Adipocyte (in vitro differentiated cells): ENCODE measurements at regions not wholly inside any gene's neighbourhood (a gene's known extent, or its start where the extent isn't known, plus 50 kb on each side); places are given as distances from the start of the nearest gene placed in this dataset.
"Not testable (repeated sequence)": the region's sequence is repeated elsewhere in the genome, so short reads cannot be mapped to it uniquely, and the experiment has no call there.

Source experiments
- DNase-seq: peaks from one replicate; pipeline ENCODE4 v3.0.0-alpha.2; 2015; ENCODE audit warnings: low read depth
- H3K27me3 ChIP-seq: replicated peaks from 2 replicates; pipeline ENCODE4 v1.7.0; 2013; ENCODE audit warnings: mild to moderate bottlenecking, low read length, moderate library complexity; ENCODE audit not compliant: control insufficient read depth, insufficient read depth
- H3K36me3 ChIP-seq: 2 replicates; pipeline ENCODE4 v1.7.0; 2013; ENCODE audit warnings: low read length, mild to moderate bottlenecking, moderate library complexity; ENCODE audit not compliant: control insufficient read depth, insufficient read depth, severe bottlenecking
- H3K4me1 ChIP-seq: 2 replicates; pipeline ENCODE4 v1.7.0; 2013; ENCODE audit warnings: mild to moderate bottlenecking, low read length, moderate library complexity; ENCODE audit not compliant: control insufficient read depth, insufficient read depth
- H3K4me3 ChIP-seq: 2 replicates; pipeline ENCODE4 v1.7.0; 2013; ENCODE audit warnings: mild to moderate bottlenecking, low read length, moderate library complexity
- H3K9ac ChIP-seq: 2 replicates; pipeline ENCODE4 v1.7.0; 2013; ENCODE audit warnings: mild to moderate bottlenecking, low read length, moderate library complexity
- H3K9me3 ChIP-seq: 2 replicates; pipeline ENCODE4 v1.7.0; 2013; ENCODE audit warnings: mild to moderate bottlenecking, low read length, moderate library complexity; ENCODE audit not compliant: control insufficient read depth

DNA sequence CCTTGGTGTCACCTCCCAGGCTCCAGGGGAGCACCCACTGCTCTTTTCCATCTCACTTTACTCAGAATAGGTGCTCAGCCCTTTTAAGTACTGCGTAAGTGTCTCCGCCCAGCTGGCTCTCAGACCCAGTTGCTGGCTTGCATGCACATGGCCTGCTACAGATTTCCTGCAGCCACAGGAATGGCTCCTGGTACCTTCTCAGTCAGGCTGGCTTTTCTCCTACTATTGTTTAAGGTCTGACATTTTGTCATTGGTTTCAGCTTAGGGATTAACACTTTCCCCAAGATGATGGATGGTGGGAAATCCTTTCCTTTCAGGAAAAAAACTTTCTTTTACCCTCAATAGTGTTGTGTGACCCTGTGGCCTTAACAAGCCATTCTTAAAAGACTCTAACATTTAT is 1652.3 kb upstream of the WWC1 start:
- no peak for DNase-seq
- Histone ChIP-seq H3K9ac (no peak overlapping the region), H3K27me3 (no peaks in the 10 kb centered on the region), H3K9me3 (no peaks in the 10 kb centered on the region), H3K4me1 (no peaks in the 10 kb centered on the region), H3K4me3 (no peak overlapping the region), H3K36me3 (no peaks in the 10 kb centered on the region)

DNA sequence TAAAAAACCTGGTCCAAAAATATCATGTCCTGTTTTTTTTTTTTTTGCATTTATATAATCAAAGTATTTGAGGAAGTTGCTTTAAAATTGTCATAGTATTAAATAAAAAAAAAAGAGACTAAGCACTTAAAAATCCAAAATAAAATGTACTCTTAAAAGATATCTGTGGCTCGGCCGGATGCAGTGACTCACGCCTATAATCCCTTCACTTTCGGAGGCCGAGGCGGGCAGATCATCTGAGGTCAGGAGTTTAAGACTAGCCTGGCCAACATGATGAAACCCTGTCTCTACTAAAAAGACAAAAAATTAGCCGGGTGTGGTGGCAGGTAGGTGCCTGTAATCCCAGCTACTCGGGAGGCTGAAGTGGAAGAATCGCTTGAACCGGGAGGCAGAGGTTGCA is 1651.3 kb upstream of the WWC1 start:
- not testable (repeated sequence) for DNase-seq, H3K9ac ChIP-seq, H3K27me3 ChIP-seq, H3K4me3 ChIP-seq, H3K9me3 ChIP-seq, H3K36me3 ChIP-seq, H3K4me1 ChIP-seq

DNA sequence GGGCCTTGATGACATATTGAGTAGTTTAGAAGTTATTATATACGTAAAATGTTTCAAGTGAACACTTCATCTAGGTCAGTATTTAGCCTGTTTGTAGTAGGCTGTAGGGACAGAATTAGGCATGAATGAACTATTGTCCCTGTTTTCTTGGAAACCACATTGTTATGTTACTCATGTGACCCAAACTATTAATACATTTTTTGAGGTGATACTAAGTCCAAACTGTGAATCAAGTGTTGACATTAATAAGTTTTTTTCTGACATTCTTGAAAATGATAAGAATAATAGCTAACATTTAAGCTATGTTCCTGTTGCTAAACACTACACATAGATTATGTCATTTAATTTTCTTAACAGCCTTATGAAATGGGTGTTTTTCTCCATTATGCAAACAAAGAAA is 1642.7 kb upstream of the WWC1 start:
- H3K9me3 ChIP-seq, result peaks cover 5% of the 10 kb centered on the region

DNA sequence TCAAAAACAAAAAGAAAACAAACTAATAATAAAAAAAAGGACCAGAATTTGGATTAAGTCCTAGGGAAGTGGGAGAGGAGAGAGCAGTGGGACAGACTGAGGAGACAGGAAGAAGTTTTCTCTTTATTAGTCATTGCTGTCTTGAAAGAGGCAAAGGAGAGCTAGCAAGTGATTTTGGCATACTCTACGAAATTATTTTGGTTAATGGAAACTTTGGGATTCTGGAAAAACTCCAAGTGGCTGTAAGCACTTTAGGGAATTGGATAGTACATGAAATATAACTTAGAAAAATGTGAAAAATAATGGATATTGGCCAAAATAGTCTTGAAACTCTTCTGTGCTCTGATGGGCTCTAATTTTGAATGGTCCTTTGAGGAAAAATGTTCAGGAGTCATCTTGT is 1641.8 kb upstream of the WWC1 start:
- DNase-seq, result no peak
- Histone ChIP-seq H3K9me3 (peaks cover 5% of the 10 kb centered on the region), H3K27me3 (no peaks in the 10 kb centered on the region), H3K9ac (no peak overlapping the region), H3K4me3 (no peak overlapping the region), H3K4me1 (no peaks in the 10 kb centered on the region), H3K36me3 (no peaks in the 10 kb centered on the region)

More for the DNA sequence above, 1642.7 kb upstream of the WWC1 start:
- no peak overlapping the region for H3K4me3 ChIP-seq
- H3K36me3 ChIP-seq, result no peaks in the 10 kb centered on the region
- no peaks in the 10 kb centered on the region for H3K27me3 ChIP-seq
- no peak overlapping the region for H3K9ac ChIP-seq
- no peaks in the 10 kb centered on the region for H3K4me1 ChIP-seq
- DNase-seq, result no peak

DNA sequence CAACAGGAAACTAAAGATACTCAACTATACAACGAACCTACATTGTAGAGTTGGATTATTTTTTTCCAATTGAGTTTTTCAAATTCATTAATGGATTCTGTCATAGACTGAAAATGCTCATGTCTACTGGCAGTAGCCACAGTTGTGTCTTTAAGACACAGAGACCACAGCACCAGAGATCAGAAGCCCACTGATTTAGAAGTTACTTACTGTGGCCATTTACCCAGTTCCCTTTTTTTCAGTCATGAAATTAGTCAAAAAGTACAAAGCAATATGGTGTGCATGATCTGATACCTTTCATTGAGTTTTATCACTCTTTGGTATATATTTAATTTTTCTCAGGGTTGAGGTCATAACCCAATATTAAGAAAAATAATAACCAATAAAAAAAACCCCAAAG is 1640.2 kb upstream of the WWC1 start:
- H3K27me3 ChIP-seq, result no peaks in the 10 kb centered on the region
- peaks cover 5% of the 10 kb centered on the region for H3K9me3 ChIP-seq
- H3K4me3 ChIP-seq, result no peak overlapping the region
- no peaks in the 10 kb centered on the region for H3K36me3 ChIP-seq
- no peak for DNase-seq
- H3K9ac ChIP-seq, result no peak overlapping the region
- H3K4me1 ChIP-seq, result no peaks in the 10 kb centered on the region

DNA sequence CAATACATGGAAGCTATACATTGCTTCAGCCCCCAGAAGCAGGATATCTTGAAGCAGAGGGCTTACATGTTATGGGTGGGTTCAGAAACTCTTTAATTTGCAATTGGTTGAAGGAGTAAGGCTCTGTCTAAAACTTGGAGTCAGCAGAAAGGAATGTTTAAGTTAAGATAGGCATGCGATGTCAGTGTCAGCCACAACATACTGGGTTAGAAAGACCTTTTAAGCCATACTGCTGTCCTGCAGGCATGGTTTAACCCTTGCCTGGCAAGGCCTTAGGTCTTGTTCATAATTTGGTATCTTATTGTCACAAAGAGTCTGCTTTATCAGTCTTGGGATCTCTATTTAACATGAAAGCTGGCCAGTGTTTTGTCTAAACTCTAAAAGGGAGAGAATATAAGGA is 1619.6 kb upstream of the WWC1 start:
- DNase-seq, result no peak
- no peak overlapping the region for H3K4me3 ChIP-seq
- H3K9me3 ChIP-seq, result no peaks in the 10 kb centered on the region
- no peaks in the 10 kb centered on the region for H3K27me3 ChIP-seq
- H3K4me1 ChIP-seq, result no peaks in the 10 kb centered on the region
- no peak overlapping the region for H3K9ac ChIP-seq
- no peaks in the 10 kb centered on the region for H3K36me3 ChIP-seq

DNA sequence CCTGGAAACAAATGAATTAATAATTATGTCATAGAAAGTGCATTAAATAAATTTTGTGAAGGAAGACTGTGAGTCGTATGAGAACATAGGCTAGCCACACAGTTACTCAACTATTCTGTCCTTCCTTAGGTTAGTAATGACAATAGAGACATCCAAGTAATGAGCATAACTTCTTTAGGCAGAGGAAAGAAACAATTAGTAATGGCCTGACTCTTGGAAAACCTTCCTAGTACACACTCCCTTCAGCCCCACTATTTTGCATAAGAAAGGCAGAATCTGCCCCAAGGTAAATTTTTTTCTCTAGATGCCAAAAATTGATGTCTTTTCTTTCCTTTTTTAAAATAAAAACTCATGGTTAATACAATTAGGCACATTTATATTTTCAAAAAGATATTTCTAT is 1619.0 kb upstream of the WWC1 start:
- H3K9me3 ChIP-seq, result no peaks in the 10 kb centered on the region
- no peaks in the 10 kb centered on the region for H3K36me3 ChIP-seq
- no peak overlapping the region for H3K9ac ChIP-seq
- H3K4me3 ChIP-seq, result no peak overlapping the region
- no peaks in the 10 kb centered on the region for H3K4me1 ChIP-seq
- no peaks in the 10 kb centered on the region for H3K27me3 ChIP-seq
- no peak for DNase-seq

DNA sequence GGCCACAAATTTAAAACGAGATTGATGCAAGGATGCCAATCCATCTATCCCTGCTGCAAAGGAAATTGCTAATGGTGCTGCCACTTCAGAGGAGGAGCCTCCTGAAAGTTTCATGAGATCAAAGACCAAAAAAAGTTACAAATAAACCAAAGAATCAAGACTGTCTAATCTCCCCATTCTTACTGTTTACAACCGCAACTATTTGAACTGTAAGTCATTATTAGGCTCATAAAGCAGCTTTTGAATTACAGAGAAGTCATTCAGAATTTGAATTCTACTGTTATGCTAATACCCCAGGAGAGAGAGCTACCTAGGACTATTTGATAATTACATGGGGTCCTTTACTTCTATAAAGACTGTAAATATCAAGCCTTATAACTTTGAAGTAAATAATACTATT is 1613.6 kb upstream of the WWC1 start:
- Histone ChIP-seq H3K27me3 (no peaks in the 10 kb centered on the region), H3K4me1 (no peaks in the 10 kb centered on the region), H3K36me3 (no peaks in the 10 kb centered on the region), H3K9ac (no peak overlapping the region), H3K4me3 (no peak overlapping the region), H3K9me3 (no peaks in the 10 kb centered on the region)
- DNase-seq, result no peak

DNA sequence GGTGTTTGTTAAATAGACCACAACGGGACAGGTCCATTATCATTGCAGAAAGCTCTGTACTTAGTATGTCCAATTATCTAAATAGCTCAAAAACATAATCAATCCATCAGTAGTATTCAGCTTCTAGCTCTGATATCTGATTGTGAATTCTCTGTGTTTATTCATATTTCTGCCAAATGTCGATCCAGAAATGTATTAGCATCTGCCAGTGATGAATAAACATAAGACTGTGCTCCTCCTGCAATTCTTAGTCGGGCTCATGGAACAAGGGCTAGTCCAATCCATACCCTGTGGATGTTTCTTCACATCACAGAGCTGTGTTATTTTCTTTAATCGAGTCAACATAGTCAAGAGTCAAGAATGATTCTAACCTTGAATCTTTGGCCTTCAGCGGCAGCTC is 1612.1 kb upstream of the WWC1 start:
- Histone ChIP-seq H3K4me3 (no peak overlapping the region), H3K9ac (no peak overlapping the region), H3K9me3 (no peaks in the 10 kb centered on the region), H3K36me3 (no peaks in the 10 kb centered on the region), H3K4me1 (no peaks in the 10 kb centered on the region), H3K27me3 (no peaks in the 10 kb centered on the region)
- DNase-seq, result no peak

DNA sequence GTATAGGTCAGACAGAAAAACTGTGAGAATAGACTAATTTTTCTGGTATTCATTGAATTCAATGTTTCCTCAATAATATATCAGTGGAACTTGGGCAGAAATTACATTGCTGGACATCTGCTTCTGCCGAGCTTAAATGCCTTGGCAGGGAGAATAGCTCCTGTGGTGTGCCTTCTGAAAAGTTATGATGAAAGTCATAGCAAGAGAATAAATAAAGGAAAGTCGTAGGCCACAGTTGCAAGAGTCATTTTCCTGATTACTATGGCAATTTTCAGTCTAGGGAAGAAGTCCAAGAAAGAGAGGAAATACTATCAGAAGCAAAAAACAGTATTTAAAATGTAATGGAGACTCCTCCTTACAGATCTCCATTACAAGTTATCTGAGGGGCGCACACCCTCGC is 1596.1 kb upstream of the WWC1 start:
- Histone ChIP-seq H3K27me3 (no peaks in the 10 kb centered on the region), H3K4me3 (no peak overlapping the region), H3K36me3 (no peaks in the 10 kb centered on the region), H3K9me3 (no peaks in the 10 kb centered on the region), H3K4me1 (peaks cover 5% of the 10 kb centered on the region), H3K9ac (no peak overlapping the region)
- DNase-seq, result no peak

DNA sequence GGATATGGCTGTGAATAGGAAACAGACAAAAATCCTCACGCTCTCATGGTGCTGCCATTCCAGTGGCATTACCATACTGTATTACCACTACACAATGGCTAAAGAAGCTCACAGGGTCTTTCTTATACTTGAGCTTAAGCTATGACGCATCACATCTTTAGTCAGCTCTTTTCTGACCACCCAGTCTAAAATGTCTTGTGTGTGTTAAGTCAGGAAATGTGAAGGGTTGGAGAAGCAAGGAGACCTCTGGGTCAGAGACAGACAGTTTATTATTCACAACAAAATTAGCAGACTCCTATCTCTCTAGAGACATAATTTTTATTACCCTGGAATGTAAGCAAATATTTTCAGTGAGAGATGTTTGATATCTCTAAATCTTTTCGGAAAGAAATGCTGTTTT is 1583.2 kb upstream of the WWC1 start:
- Histone ChIP-seq H3K4me1 (no peaks in the 10 kb centered on the region), H3K9me3 (no peaks in the 10 kb centered on the region), H3K36me3 (no peaks in the 10 kb centered on the region), H3K4me3 (no peak overlapping the region), H3K27me3 (no peaks in the 10 kb centered on the region), H3K9ac (no peak overlapping the region)
- no peak for DNase-seq

DNA sequence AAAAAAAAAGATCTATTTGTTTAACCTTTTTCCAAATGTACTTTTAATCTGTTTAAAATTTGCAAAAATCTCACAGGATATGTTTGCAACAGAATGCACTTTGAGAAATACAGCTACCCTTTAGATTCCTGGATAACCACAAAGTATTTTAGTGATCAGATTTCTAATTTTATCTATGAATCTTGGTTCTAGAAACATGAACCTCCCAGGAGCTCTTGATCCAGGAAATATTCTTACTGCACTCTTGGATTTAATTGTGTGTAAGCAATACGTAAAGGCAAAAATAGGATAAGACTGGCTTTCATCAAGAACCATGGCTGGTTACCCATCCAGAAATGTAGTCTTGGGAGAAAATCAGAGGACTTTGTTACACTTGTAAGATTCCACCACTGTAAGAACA is 1581.8 kb upstream of the WWC1 start:
- no peaks in the 10 kb centered on the region for H3K4me1 ChIP-seq

More for the DNA sequence above, 1581.8 kb upstream of the WWC1 start:
- no peaks in the 10 kb centered on the region for H3K36me3 ChIP-seq
- no peak overlapping the region for H3K9ac ChIP-seq
- H3K4me3 ChIP-seq, result no peak overlapping the region
- no peaks in the 10 kb centered on the region for H3K27me3 ChIP-seq
- no peak for DNase-seq
- no peaks in the 10 kb centered on the region for H3K9me3 ChIP-seq
